ENCODE measurements at regions not wholly inside any gene's neighbourhood (a gene's known extent, or its start where the extent isn't known, plus 50 kb on each side); places are given as distances from the start of the nearest gene placed in this dataset.

DNA sequence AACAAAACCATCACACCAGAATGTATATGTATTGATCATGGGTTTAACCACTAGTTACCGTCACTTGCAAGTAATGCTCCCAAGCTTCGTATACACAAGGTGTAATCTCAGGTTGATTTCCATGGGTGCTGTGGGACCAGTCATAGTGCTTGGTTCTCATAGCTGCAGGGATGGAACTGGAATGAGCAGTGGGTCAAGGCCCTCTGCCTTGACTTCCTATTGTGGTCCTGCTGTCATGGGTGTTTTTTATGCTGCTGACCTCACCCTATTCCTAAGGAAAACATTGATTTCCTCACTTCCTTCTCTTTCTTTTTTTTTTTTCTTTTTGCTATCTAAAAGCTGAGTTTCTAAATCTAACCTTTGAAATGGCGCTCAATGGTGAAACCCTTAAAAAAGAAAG, 325.6 kb upstream of the RASGRP1 start:
- TF ChIP-seq POLR2A (IDR thresholded peaks at IDR 0.05), result no peak
- no peak for TF ChIP-seq POLR2AphosphoS5 (IDR thresholded peaks at IDR 0.05)
- TF ChIP-seq, protein P1, sequence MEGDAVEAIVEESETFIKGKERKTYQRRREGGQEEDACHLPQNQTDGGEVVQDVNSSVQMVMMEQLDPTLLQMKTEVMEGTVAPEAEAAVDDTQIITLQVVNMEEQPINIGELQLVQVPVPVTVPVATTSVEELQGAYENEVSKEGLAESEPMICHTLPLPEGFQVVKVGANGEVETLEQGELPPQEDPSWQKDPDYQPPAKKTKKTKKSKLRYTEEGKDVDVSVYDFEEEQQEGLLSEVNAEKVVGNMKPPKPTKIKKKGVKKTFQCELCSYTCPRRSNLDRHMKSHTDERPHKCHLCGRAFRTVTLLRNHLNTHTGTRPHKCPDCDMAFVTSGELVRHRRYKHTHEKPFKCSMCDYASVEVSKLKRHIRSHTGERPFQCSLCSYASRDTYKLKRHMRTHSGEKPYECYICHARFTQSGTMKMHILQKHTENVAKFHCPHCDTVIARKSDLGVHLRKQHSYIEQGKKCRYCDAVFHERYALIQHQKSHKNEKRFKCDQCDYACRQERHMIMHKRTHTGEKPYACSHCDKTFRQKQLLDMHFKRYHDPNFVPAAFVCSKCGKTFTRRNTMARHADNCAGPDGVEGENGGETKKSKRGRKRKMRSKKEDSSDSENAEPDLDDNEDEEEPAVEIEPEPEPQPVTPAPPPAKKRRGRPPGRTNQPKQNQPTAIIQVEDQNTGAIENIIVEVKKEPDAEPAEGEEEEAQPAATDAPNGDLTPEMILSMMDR (IDR thresholded peaks at IDR 0.05), result no peak

Measured in transverse colon (tissue), 4 donors.